ENCODE measurements at regions not wholly inside any gene's neighbourhood (a gene's known extent, or its start where the extent isn't known, plus 50 kb on each side); places are given as distances from the start of the nearest gene placed in this dataset.

- TF ChIP-seq CTCF (IDR thresholded peaks at IDR 0.05) (peak; percentile 48 to 58 (median 52)), POLR2A (IDR thresholded peaks at IDR 0.05) (no peak)
Measured at GRCh38 chr3:24963762-24964625, 464.1 kb upstream of the RARB start.
